PFSK-1 (cell line): ENCODE measurements at regions not wholly inside any gene's neighbourhood (a gene's known extent, or its start where the extent isn't known, plus 50 kb on each side); places are given as distances from the start of the nearest gene placed in this dataset.

Experiments used
- FOXP2 ChIP-seq: optimal IDR thresholded peaks from 2 replicates; pipeline ENCODE3; 2011; ENCODE audit warnings: borderline replicate concordance, control low read depth, inconsistent platforms; ENCODE audit not compliant: insufficient read depth; ENCODE audit errors: extremely low read length, extremely low read depth
- POLR2AphosphoS5 ChIP-seq: IDR thresholded peaks from 2 replicates; pipeline ENCODE4 v1.6.1; 2012; ENCODE audit warnings: low read depth, mild to moderate bottlenecking, control low read depth, low read length, moderate library complexity
- REST ChIP-seq, 2 experiments: IDR thresholded peaks; 2 replicates each; pipeline versions ENCODE4 v1.6.1 to v1.8.0; 2011 to 2012; ENCODE audit warnings: low read depth in 2 of 2, low read length in 2 of 2, control low read depth in 1 of 2, inconsistent platforms in 1 of 2, mild to moderate bottlenecking in 1 of 2, moderate library complexity in 1 of 2; ENCODE audit not compliant: insufficient read depth in 1 of 2
- SIN3A ChIP-seq: IDR thresholded peaks from 2 replicates; pipeline ENCODE4 v1.6.1; 2012; ENCODE audit warnings: mild to moderate bottlenecking, low read length, moderate library complexity, borderline replicate concordance; ENCODE audit not compliant: insufficient read depth
- TAF1 ChIP-seq: IDR thresholded peaks from 2 replicates; pipeline ENCODE4 v1.6.1; 2012; ENCODE audit warnings: low read length, control low read depth, borderline replicate concordance; ENCODE audit not compliant: insufficient read depth

- no peak for TF ChIP-seq TAF1
- TF ChIP-seq FOXP2, result no peak
- TF ChIP-seq SIN3A, result no peak
- TF ChIP-seq POLR2AphosphoS5, result no peak
- no peak for TF ChIP-seq REST (IDR thresholded peaks at IDR 0.05; ENCODE audit: insufficient read depth in 1 of 2, low read depth in 2 of 2, low read length in 2 of 2)
Measured at GRCh38 chr6:2502096-2502997, 248.4 kb downstream of the MYLK4 start.

- TF ChIP-seq SIN3A, result no peak
- TF ChIP-seq FOXP2, result no peak
- no peak for TF ChIP-seq TAF1
- no peak for TF ChIP-seq REST (IDR thresholded peaks at IDR 0.05; ENCODE audit: insufficient read depth in 1 of 2, low read depth in 2 of 2, low read length in 2 of 2)
- TF ChIP-seq POLR2AphosphoS5, result no peak
Measured at GRCh38 chr6:2497922-2498623, 252.6 kb downstream of the MYLK4 start.

GRCh38 chr6:2496291-2496690, 250.9 kb upstream of the GMDS start:
- TF ChIP-seq SIN3A, result no peak
- TF ChIP-seq POLR2AphosphoS5, result no peak
- no peak for TF ChIP-seq TAF1
- TF ChIP-seq FOXP2, result no peak
- TF ChIP-seq REST (IDR thresholded peaks at IDR 0.05; ENCODE audit: insufficient read depth in 1 of 2, low read depth in 2 of 2, low read length in 2 of 2), result no peak

GRCh38 chr6:2492686-2493523, 247.5 kb upstream of the GMDS start:
- TF ChIP-seq POLR2AphosphoS5 (no peak), FOXP2 (no peak), TAF1 (no peak), REST (IDR thresholded peaks at IDR 0.05; ENCODE audit: insufficient read depth in 1 of 2, low read depth in 2 of 2, low read length in 2 of 2) (no peak), SIN3A (no peak)
